Ovary (tissue), 7 donors: ENCODE measurements at regions not wholly inside any gene's neighbourhood (a gene's known extent, or its start where the extent isn't known, plus 50 kb on each side); places are given as distances from the start of the nearest gene placed in this dataset.

ENCODE experiments used
- DNase-seq, 5 donors: peaks; one replicate each; pipeline ENCODE4 v3.0.0-alpha.2; 2019 to 2020
- H3K27ac ChIP-seq, 2 donors: fragments of 200-600 bp; one replicate each; pipeline versions ENCODE4 v1.5.1 to v1.8.0; 2019 to 2022
- H3K27me3 ChIP-seq: fragments of 200-600 bp; one replicate; pipeline ENCODE4 v1.8.0; 2022
- H3K36me3 ChIP-seq: fragments of 200-600 bp; sonication (generic); one replicate; pipeline ENCODE4 v1.5.1; 2019
- H3K4me1 ChIP-seq: one replicate; pipeline ENCODE4 v1.8.1; 2013; ENCODE audit warnings: mild to moderate bottlenecking, moderate library complexity; ENCODE audit not compliant: insufficient read depth
- H3K4me3 ChIP-seq: fragments of 200-600 bp; sonication (generic); one replicate; pipeline ENCODE4 v1.5.1; 2017
- H3K9me3 ChIP-seq, 2 donors: fragments of 200-600 bp in 1 of 2; sonication (generic) in 1 of 2; one replicate each; pipeline versions ENCODE4 v1.5.1 to v1.8.1; 2013 to 2019; ENCODE audit warnings: mild to moderate bottlenecking in 1 of 2, moderate library complexity in 1 of 2
- EP300 ChIP-seq: sonication (generic); formaldehyde crosslinking; IDR thresholded peaks from one replicate; pipeline ENCODE4 v1.6.1; 2017; ENCODE audit warnings: antibody characterized with exemption
- POLR2A ChIP-seq: fragments of 450-650 bp; IDR thresholded peaks from one replicate; pipeline ENCODE4 v1.6.1; 2017; ENCODE audit warnings: antibody characterized with exemption, mild to moderate bottlenecking, moderate library complexity
- WGBS, 3 donors: extraction: QIAGEN DNeasy Blood & Tissue Kit in 1 of 3; methylation state at CpG; one replicate each; pipeline versions ENCODE4 v1.1.5 to v1.1.7; 2013 to 2017; 5-methylcytosine and 5-hydroxymethylcytosine counted together
- intact Hi-C, 4 donors: fragments of 100-400 bp; cut with DNase I; formaldehyde crosslinking; loops; one replicate each; pipeline versions ENCODE4 v1.11.0 to v1.15.1; 2022 to 2023
- TF ChIP-seq, protein P1 (sequence below), 3 donors: fragments of 450-650 bp in 2 of 3; fragments of 200-600 bp in 1 of 3; IDR thresholded peaks; one replicate each; pipeline versions ENCODE4 v1.5.1 to v1.8.0; 2016 to 2022; ENCODE audit warnings: antibody characterized with exemption in 3 of 3, mild to moderate bottlenecking in 1 of 3
- donor health status: DM: no; HTN: no; CAD: no; lungs with moderate emphysema.
- donor health status: DM: no; HTN: no; CAD: no.
- donor health status: Bipolar disorder and iron deficiency.
- donor health status: DM: no; HTN: no; CAD: no.
- donor health status: DM: yes; HTN: yes; CAD: no.

DNA sequence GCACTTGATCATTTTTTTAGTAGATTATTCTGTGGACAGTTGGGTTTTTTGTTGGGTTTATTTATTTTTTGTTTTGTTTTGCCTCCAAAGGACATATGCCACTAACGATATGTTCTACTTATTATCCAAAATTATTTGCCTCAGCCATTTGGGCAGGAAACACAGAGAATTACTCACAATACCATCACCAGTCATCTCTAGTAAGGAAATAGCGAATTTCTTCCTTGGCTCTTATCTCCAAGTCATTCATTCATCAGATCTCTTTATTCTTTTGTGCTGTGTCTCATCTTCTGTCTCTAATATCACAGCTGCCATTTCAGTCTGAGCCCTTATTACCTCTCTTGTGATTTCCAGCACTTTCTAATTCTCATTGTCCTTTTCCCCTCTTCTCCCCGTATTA, 130.4 kb upstream of the SMLR1 start:
- intact Hi-C loops, result loop anchor here in 1 of 4 donors (5.0 to 10.0 kb wide), 2 partner anchors 138 to 330 kb away; partner anchors contain the start of gene TMEM200A
- TF ChIP-seq POLR2A, result no peak
- TF ChIP-seq, protein P1, sequence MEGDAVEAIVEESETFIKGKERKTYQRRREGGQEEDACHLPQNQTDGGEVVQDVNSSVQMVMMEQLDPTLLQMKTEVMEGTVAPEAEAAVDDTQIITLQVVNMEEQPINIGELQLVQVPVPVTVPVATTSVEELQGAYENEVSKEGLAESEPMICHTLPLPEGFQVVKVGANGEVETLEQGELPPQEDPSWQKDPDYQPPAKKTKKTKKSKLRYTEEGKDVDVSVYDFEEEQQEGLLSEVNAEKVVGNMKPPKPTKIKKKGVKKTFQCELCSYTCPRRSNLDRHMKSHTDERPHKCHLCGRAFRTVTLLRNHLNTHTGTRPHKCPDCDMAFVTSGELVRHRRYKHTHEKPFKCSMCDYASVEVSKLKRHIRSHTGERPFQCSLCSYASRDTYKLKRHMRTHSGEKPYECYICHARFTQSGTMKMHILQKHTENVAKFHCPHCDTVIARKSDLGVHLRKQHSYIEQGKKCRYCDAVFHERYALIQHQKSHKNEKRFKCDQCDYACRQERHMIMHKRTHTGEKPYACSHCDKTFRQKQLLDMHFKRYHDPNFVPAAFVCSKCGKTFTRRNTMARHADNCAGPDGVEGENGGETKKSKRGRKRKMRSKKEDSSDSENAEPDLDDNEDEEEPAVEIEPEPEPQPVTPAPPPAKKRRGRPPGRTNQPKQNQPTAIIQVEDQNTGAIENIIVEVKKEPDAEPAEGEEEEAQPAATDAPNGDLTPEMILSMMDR (IDR thresholded peaks at IDR 0.05), result no peak
- TF ChIP-seq EP300, result no peak

DNA sequence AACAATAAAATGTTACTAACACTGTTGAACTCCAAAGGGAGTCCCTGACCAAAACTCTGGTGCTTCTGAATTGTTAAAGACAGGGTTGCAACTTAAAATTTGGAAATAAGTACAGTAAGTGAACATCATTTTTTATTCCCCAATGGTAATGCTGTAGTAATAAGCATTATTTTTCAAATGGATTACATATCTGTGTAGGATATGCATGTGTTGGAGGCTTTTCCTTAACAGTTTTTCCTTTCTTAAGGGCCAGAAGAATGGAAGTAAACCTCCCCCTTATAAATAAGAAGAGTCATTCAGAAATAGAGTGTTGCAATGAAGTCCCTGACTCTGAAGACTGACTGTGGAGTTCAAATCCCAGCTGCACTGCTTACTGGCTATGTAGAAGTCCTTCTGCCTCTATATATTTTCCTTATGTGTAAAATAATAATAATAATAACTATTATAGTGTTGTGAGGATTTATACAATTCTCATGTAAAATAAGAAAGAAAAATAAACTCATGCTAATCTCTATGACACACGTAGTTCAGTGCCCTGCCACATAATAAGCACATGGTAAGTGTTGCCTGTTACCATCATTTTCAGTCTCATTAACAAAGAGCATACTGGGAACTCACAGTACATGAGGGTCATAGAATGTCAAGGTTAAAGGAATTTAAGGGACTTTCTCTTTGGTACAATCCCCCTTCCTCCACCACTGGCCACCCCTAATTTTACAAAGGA, 129.8 kb upstream of the SMLR1 start:
- intact Hi-C loops, result loop anchor here in 1 of 4 donors (5.0 to 10.0 kb wide), 2 partner anchors 137 to 330 kb away; partner anchors contain the start of gene TMEM200A
- H3K9me3 ChIP-seq, result no peaks in the 10 kb centered on the region
- H3K4me3 ChIP-seq, result no peak overlapping the region
- no peak overlapping the region for H3K27ac ChIP-seq
- no peak for DNase-seq
- no peaks in the 10 kb centered on the region for H3K36me3 ChIP-seq
- 15 to 25% (median 25%) methylated on average over 1 of the region's 1 CpG for WGBS, 3 donors
- peaks cover 3% of the 10 kb centered on the region for H3K4me1 ChIP-seq
- no peaks in the 10 kb centered on the region for H3K27me3 ChIP-seq
- no peak for TF ChIP-seq EP300
- TF ChIP-seq POLR2A, result no peak
- TF ChIP-seq, protein P1 (IDR thresholded peaks at IDR 0.05), result no peak

More for the DNA sequence above, 130.4 kb upstream of the SMLR1 start:
- no peaks in the 10 kb centered on the region for H3K36me3 ChIP-seq
- WGBS, 3 donors, result 85 to 89% (median 88%) methylated on average over 3 of the region's 3 CpGs
- no peak overlapping the region for H3K27ac ChIP-seq
- no peaks in the 10 kb centered on the region for H3K27me3 ChIP-seq
- DNase-seq, result no peak
- peaks cover 3% of the 10 kb centered on the region for H3K4me1 ChIP-seq
- H3K9me3 ChIP-seq, result no peaks in the 10 kb centered on the region
- H3K4me3 ChIP-seq, result no peak overlapping the region

DNA sequence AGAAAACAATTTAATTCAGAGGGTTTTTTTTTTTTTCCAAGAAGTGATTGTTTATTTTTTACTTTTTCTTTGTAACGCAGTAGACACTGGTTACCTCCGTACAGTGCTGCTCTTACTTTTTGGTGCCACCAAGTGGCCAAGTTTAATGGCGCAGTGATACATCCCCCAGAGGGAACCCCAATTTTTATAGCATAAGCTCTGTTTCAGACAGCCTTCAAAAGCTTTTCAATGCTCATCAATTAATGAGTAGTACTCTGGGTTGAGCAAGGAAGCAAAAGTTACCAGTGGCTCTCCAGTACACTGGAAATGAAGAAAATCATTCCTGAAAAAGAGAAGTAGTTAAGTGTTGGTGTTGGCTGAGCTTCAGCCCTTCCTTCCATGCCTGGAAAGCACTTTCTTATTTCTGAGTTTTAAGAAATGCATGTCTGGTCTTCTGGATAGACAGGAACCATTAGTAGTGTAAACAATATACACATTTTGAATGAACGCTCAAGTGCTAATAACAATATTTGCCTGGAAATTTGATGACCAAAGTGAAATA, 129.1 kb upstream of the SMLR1 start:
- TF ChIP-seq, protein P1 (IDR thresholded peaks at IDR 0.05), result peak in 2 of 3 donors; percentile 23 to 53
- no peak for TF ChIP-seq POLR2A
- Histone ChIP-seq H3K27me3 (no peaks in the 10 kb centered on the region), H3K4me1 (peaks cover 3% of the 10 kb centered on the region), H3K9me3 (no peaks in the 10 kb centered on the region), H3K36me3 (no peaks in the 10 kb centered on the region), H3K27ac (no peak overlapping the region), H3K4me3 (no peak overlapping the region)
- intact Hi-C loops, result loop anchor here in 1 of 4 donors (5.0 to 10.0 kb wide), 2 partner anchors 137 to 331 kb away; partner anchors contain the start of gene TMEM200A
- peak in 4 of 5 donors; percentile 27 to 61 (median 42) for DNase-seq
- 19 to 21% (median 21%) methylated on average over 4 of the region's 4 CpGs for WGBS, 3 donors

DNA sequence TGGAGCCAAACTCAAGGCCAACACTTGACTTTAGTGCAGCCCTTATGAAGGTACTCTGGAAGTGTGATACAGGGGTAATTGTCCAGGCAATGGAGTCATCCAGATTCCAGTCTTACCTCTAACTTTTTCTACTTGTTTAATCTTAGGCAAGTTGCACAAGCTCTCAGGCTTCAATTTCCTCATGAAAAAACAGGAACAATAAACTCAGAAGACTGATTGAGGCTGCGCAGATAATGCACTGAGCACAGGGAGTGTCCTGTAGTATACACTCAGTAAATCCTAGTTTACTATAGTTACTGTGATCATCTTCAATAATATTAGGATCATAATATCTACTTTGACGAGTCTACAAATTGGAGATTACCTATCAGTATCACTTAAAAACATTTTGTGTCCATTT, 127.5 kb upstream of the SMLR1 start:
- Histone ChIP-seq H3K27ac (no peak overlapping the region), H3K36me3 (no peaks in the 10 kb centered on the region), H3K27me3 (no peaks in the 10 kb centered on the region), H3K4me1 (peaks cover 2% of the 10 kb centered on the region), H3K9me3 (no peaks in the 10 kb centered on the region), H3K4me3 (no peak overlapping the region)
- intact Hi-C loops, result loop anchor here in 1 of 4 donors (5.0 to 10.0 kb wide), 3 partner anchors 135 to 387 kb away; partner anchors contain the start of gene TMEM200A
- no peak for DNase-seq
- TF ChIP-seq EP300 (no peak), POLR2A (no peak)
- TF ChIP-seq, protein P1 (IDR thresholded peaks at IDR 0.05), result no peak
- WGBS, 3 donors, result 91 to 98% (median 93%) methylated on average over 2 of the region's 2 CpGs
